Sigmoid colon (tissue), 6 donors: ENCODE measurements at regions not wholly inside any gene's neighbourhood (a gene's known extent, or its start where the extent isn't known, plus 50 kb on each side); places are given as distances from the start of the nearest gene placed in this dataset.

Experiments
- DNase-seq: peaks from one replicate; pipeline ENCODE4 v3.0.0-alpha.2; 2019
- H3K27ac ChIP-seq, 4 donors: fragments of 200-600 bp; sonication (generic); one replicate each; pipeline ENCODE4 v1.5.1; 2016 to 2019; ENCODE audit warnings: mild to moderate bottlenecking in 1 of 4
- H3K27me3 ChIP-seq, 3 donors: fragments of 200-600 bp; sonication (generic); one replicate each; pipeline ENCODE4 v1.5.1; 2019; ENCODE audit warnings: mild to moderate bottlenecking in 1 of 3
- H3K36me3 ChIP-seq, 4 donors: fragments of 200-600 bp; sonication (generic); one replicate each; pipeline ENCODE4 v1.5.1; 2016 to 2019
- H3K4me1 ChIP-seq, 4 donors: fragments of 200-600 bp; sonication (generic); one replicate each; pipeline ENCODE4 v1.5.1; 2017 to 2019
- H3K4me3 ChIP-seq, 4 donors: fragments of 200-600 bp; sonication (generic); one replicate each; pipeline ENCODE4 v1.5.1; 2017 to 2019; ENCODE audit warnings: mild to moderate bottlenecking in 2 of 4, moderate library complexity in 1 of 4
- H3K9me3 ChIP-seq, 4 donors: fragments of 200-600 bp in 3 of 4; sonication (generic) in 3 of 4; one replicate each; pipeline versions ENCODE4 v1.5.1 to v1.6.1; 2013 to 2019
- EP300 ChIP-seq, 4 donors: sonication (generic); formaldehyde crosslinking; IDR thresholded peaks; one replicate each; pipeline ENCODE4 v1.6.1; 2017; ENCODE audit warnings: antibody characterized with exemption in 4 of 4
- POLR2A ChIP-seq, 2 donors: fragments of 450-650 bp; IDR thresholded peaks; one replicate each; pipeline ENCODE4 v1.6.1; 2016; ENCODE audit warnings: antibody characterized with exemption in 2 of 2, mild to moderate bottlenecking in 2 of 2, moderate library complexity in 2 of 2
- POLR2AphosphoS5 ChIP-seq, 4 donors: sonication (generic); formaldehyde crosslinking; IDR thresholded peaks; one replicate each; pipeline ENCODE4 v1.6.1; 2017; ENCODE audit warnings: antibody characterized with exemption in 4 of 4
- WGBS, 2 donors: extraction: QIAGEN DNeasy Blood & Tissue Kit; methylation state at CpG; one replicate each; pipeline ENCODE4 v1.1.7; 2013; 5-methylcytosine and 5-hydroxymethylcytosine counted together
- intact Hi-C: fragments of 100-400 bp; cut with DNase I; formaldehyde crosslinking; loops from one replicate; pipeline ENCODE4 v1.15.1; 2023
- TF ChIP-seq, protein P1 (sequence below), 4 experiments: fragments of 450-650 bp in 3 of 4; fragments of 200-600 bp in 1 of 4; IDR thresholded peaks; one replicate each; pipeline ENCODE4 v1.5.1; 2016 to 2019; ENCODE audit warnings: antibody characterized with exemption in 4 of 4, mild to moderate bottlenecking in 3 of 4, moderate library complexity in 2 of 4
- donor health status: healthy with polysubstance abuse.
- donor health status: healthy.

DNA sequence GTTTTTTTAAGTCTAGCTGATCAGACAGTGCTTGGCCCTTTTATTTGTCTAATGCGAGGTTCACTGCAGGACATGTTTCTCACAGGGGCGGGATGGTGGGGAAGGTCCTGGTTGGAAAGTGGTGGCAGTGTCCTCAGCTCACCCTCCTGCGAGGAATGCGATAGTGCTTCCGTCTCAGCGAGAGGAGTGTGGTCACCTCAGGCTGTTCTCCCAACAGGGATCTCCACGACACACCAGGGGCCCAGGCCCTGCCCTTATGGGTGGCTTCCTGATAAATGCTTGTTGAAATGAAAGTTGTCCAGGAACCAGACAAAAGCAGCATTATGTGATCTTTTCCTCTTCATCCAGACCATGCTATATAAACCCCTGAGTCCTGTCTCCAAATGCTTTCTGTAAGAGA, 70.1 kb downstream of the BOLA3 start:
- Histone ChIP-seq H3K27ac (no peak overlapping the region), H3K4me3 (no peak overlapping the region), H3K4me1 (peaks cover 0 to 15% (median 4%) of the 10 kb centered on the region in 4 donors), H3K9me3 (no peaks in the 10 kb centered on the region), H3K27me3 (no peaks in the 10 kb centered on the region), H3K36me3 (peaks cover 0 to 4% (median under 1%) of the 10 kb centered on the region in 4 donors)
- 88 to 90% methylated on average over 7 of the region's 7 CpGs for WGBS, 2 donors
- TF ChIP-seq, protein P1, sequence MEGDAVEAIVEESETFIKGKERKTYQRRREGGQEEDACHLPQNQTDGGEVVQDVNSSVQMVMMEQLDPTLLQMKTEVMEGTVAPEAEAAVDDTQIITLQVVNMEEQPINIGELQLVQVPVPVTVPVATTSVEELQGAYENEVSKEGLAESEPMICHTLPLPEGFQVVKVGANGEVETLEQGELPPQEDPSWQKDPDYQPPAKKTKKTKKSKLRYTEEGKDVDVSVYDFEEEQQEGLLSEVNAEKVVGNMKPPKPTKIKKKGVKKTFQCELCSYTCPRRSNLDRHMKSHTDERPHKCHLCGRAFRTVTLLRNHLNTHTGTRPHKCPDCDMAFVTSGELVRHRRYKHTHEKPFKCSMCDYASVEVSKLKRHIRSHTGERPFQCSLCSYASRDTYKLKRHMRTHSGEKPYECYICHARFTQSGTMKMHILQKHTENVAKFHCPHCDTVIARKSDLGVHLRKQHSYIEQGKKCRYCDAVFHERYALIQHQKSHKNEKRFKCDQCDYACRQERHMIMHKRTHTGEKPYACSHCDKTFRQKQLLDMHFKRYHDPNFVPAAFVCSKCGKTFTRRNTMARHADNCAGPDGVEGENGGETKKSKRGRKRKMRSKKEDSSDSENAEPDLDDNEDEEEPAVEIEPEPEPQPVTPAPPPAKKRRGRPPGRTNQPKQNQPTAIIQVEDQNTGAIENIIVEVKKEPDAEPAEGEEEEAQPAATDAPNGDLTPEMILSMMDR (IDR thresholded peaks at IDR 0.05), result no peak
- no peak for TF ChIP-seq POLR2AphosphoS5 (IDR thresholded peaks at IDR 0.05)
- no peak for TF ChIP-seq EP300 (IDR thresholded peaks at IDR 0.05)
- TF ChIP-seq POLR2A (IDR thresholded peaks at IDR 0.05), result no peak
- no peak for DNase-seq
- intact Hi-C loops, result loop anchor here (5.0 kb wide), 1 partner anchor 70 kb away; no protein-coding TSS in a partner anchor

DNA sequence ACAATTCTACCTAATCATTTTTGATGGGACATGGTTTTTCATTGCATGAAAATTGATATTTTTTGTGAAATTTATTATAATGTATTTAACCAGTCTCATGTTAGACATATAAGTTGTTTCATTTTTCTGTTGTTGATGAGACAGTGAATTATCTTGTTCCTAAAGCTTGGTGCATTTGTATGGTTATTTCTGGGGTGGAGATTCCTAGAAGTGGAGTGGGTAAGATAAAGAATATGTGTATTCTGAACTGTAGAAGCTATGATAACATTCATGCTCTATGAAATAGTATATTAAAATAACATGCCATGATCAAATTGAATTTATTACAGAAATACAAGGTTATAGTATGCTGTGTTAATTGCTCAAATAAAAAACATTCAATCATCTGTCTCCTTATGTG, 69.2 kb downstream of the BOLA3 start:
- TF ChIP-seq POLR2A (IDR thresholded peaks at IDR 0.05), result no peak
- TF ChIP-seq, protein P1 (IDR thresholded peaks at IDR 0.05), result no peak
- TF ChIP-seq EP300 (IDR thresholded peaks at IDR 0.05), result no peak
- TF ChIP-seq POLR2AphosphoS5 (IDR thresholded peaks at IDR 0.05), result no peak
- Histone ChIP-seq H3K27me3 (no peaks in the 10 kb centered on the region), H3K27ac (no peak overlapping the region), H3K9me3 (no peaks in the 10 kb centered on the region), H3K4me1 (peaks cover 0 to 15% (median 4%) of the 10 kb centered on the region in 4 donors), H3K4me3 (no peak overlapping the region), H3K36me3 (peaks cover 0 to 9% (median 2%) of the 10 kb centered on the region in 4 donors)
- DNase-seq, result no peak
- intact Hi-C loops, result loop anchor here (5.0 kb wide), 1 partner anchor 71 kb away; no protein-coding TSS in a partner anchor

DNA sequence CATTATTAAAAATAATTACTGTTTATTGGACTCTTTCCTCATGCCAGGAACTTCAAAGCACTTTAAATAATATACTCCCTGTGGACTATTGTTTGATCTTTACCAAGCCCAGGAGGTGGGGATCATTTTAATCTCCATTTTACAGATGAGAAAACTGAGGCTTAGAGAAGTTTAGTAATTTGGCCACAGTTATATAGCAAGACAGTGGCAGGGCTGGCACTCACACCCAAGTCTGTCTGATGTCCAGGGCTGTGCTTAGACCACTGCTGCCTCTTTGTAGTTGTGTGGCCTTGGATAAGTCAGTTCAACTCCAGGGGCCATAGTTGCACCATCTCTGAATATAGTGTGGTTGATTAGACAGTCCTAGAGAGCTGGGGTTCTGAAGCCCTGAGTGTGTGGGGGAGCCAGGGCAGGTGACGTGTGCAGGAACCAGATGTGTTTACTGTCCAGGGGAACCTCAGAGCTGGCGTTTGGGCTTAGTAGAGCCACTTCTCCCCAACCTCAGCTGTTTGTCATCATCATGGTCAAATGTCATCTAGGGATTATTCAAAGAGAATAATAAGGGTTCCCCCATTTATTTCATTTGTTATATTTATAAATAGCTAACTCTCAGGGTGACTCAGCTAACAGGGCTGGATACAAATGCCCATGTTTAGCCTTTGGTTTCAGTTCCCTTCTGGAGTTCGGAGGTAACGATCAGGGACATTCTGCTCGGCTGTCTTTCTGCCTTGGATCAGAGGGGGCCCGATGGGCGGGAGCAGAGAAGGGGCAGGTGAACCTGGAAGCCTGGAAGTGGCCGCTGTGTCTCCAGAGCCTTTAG, 68.0 kb downstream of the BOLA3 start:
- Histone ChIP-seq H3K27ac (peak overlapping the region; percentile 5 to 62 (median 45)), H3K36me3 (peaks cover 0 to 11% (median 2%) of the 10 kb centered on the region in 4 donors), H3K27me3 (no peaks in the 10 kb centered on the region), H3K9me3 (no peaks in the 10 kb centered on the region), H3K4me3 (peak overlapping the region in 3 of 4 donors; percentile 7 to 26 (median 20)), H3K4me1 (peaks cover 0 to 15% (median 4%) of the 10 kb centered on the region in 4 donors)
- TF ChIP-seq EP300 (IDR thresholded peaks at IDR 0.05), result no peak
- no peak for DNase-seq
- 80 to 88% methylated on average over 8 of the region's 8 CpGs for whole genome bisulfite sequencing, 2 donors
- intact Hi-C loops, result loop anchor here (5.0 to 10.0 kb wide), 3 partner anchors 72 to 255 kb away; partner anchors contain the start of gene STAMBP

DNA sequence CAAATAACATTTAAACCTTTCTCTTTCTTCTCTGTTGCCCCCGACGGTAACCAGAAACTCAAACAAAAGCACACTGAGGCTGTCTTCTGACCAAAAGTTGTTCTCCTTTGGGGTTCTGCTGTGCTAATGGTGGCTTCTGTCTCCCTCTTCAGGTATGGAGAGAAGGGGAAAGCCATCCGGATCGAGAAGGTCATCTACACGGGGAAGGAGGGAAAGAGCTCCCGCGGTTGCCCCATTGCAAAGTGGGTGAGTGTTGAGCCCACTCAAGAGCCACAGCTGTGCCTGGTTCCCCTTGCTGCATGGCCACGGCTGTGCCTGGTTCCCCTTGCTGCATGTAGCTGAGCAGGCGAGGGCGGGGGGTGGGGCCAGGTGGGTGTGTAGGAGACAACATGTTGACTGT, 67.4 kb downstream of the BOLA3 start:
- H3K27me3 ChIP-seq, result no peaks in the 10 kb centered on the region
- peak overlapping the region; percentile 5 to 62 (median 45) for H3K27ac ChIP-seq
- intact Hi-C loops, result loop anchor here (10.0 kb wide), 2 partner anchors 146 to 256 kb away; partner anchors contain the start of gene STAMBP
- peaks cover 0 to 15% (median 4%) of the 10 kb centered on the region in 4 donors for H3K4me1 ChIP-seq
- no peaks in the 10 kb centered on the region for H3K9me3 ChIP-seq
- H3K36me3 ChIP-seq, result peaks cover 0 to 11% (median 2%) of the 10 kb centered on the region in 4 donors
- peak overlapping the region in 3 of 4 donors; percentile 7 to 26 (median 20) for H3K4me3 ChIP-seq
- TF ChIP-seq POLR2AphosphoS5 (IDR thresholded peaks at IDR 0.05), result no peak
- TF ChIP-seq POLR2A (IDR thresholded peaks at IDR 0.05), result no peak
- TF ChIP-seq, protein P1 (IDR thresholded peaks at IDR 0.05), result peak in 1 of 4 experiments; percentile 47
- no peak for TF ChIP-seq EP300 (IDR thresholded peaks at IDR 0.05)
- DNase-seq, result no peak
- WGBS, 2 donors, result 83 to 85% methylated on average over 10 of the region's 10 CpGs

DNA sequence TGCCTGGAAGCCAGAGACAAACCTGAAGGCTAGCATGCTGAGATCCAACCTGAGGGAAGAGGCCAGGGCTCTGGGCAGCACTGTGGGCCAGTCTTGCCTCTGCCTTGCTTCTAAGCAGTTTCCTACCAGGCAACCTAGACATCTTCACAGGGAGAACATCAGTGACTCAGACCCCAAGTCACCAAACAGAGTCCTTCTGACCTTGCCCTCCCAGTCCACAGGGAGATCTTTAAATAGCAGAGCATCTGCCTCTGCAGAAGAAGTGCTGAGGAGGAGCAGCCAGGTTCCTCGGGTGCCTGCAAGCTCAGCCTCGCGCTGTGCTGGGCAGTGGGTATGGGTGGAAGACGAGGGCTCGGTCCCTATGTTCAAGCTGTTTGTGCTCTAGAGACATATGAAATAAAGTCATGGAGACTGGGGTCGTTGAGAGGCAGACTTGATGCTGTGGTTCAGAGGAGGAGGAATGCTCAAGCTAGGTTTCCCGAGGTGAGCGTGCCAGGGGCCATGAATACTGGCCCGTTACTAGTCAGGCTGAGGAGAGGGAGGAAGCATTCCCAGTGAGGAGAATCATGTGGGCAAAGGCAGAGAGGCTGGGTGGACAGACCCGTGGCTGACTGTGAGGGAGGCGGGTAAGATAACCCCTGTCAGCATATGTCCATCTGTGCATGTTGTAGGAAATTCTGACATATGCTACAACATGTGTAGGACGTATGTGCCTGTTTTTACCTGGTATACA, 66.5 kb downstream of the BOLA3 start:
- no peak overlapping the region for H3K27ac ChIP-seq
- H3K27me3 ChIP-seq, result no peaks in the 10 kb centered on the region
- TF ChIP-seq POLR2AphosphoS5 (IDR thresholded peaks at IDR 0.05) (no peak), POLR2A (IDR thresholded peaks at IDR 0.05) (no peak), EP300 (IDR thresholded peaks at IDR 0.05) (no peak)
- TF ChIP-seq, protein P1 (IDR thresholded peaks at IDR 0.05), result no peak
- no peaks in the 10 kb centered on the region for H3K9me3 ChIP-seq
- H3K36me3 ChIP-seq, result peaks cover 0 to 19% (median 2%) of the 10 kb centered on the region in 4 donors
- intact Hi-C loops, result loop anchor here (10.0 kb wide), 2 partner anchors 146 to 256 kb away; partner anchors contain the start of gene STAMBP
- peaks cover 0 to 15% (median 4%) of the 10 kb centered on the region in 4 donors for H3K4me1 ChIP-seq
- 94% methylated on average over 12 of the region's 12 CpGs for WGBS, 2 donors
- DNase-seq, result no peak
- no peak overlapping the region for H3K4me3 ChIP-seq
